D721Med (cell line): ENCODE measurements at regions not wholly inside any gene's neighbourhood (a gene's known extent, or its start where the extent isn't known, plus 50 kb on each side); places are given as distances from the start of the nearest gene placed in this dataset.

Source experiments
- DNase-seq: peaks from one replicate; pipeline ENCODE4 v3.0.0; 2011; ENCODE audit warnings: low spot score; ENCODE audit not compliant: insufficient read length
- FAIRE-seq: peaks from 2 replicates; lab custom pipeline; 2011; peaks lifted over from hg19 to GRCh38; lab: Jason Lieb, UNC
- TF ChIP-seq, protein P1 (sequence below): IDR thresholded peaks from 2 replicates; pipeline ENCODE4 v1.5.1; 2012; ENCODE audit warnings: mild to moderate bottlenecking, control low read depth; ENCODE audit not compliant: insufficient read depth; ENCODE audit errors: missing control alignments

DNA sequence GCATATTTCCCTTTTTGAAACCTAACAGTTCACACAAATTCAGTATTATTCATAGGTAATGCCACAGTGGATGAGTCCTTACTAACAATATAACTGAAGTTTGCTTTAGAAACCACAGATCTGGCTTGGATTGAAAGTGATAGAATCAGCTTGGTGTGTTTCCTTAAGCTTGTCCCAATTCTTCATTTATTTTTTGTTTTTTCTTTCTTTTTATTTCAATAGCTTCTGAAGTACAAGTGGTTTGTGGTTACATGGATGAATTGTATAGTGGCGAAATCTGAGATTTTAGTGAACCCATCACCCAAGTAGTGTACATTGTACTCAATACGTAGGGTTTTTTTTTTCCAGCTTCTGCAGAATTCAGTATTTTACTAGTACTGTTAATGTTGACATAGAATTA, 518.2 kb upstream of the SEMA3D start:
- FAIRE-seq (no peak), DNase-seq (no peak)
- TF ChIP-seq, protein P1, sequence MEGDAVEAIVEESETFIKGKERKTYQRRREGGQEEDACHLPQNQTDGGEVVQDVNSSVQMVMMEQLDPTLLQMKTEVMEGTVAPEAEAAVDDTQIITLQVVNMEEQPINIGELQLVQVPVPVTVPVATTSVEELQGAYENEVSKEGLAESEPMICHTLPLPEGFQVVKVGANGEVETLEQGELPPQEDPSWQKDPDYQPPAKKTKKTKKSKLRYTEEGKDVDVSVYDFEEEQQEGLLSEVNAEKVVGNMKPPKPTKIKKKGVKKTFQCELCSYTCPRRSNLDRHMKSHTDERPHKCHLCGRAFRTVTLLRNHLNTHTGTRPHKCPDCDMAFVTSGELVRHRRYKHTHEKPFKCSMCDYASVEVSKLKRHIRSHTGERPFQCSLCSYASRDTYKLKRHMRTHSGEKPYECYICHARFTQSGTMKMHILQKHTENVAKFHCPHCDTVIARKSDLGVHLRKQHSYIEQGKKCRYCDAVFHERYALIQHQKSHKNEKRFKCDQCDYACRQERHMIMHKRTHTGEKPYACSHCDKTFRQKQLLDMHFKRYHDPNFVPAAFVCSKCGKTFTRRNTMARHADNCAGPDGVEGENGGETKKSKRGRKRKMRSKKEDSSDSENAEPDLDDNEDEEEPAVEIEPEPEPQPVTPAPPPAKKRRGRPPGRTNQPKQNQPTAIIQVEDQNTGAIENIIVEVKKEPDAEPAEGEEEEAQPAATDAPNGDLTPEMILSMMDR = no peak

DNA sequence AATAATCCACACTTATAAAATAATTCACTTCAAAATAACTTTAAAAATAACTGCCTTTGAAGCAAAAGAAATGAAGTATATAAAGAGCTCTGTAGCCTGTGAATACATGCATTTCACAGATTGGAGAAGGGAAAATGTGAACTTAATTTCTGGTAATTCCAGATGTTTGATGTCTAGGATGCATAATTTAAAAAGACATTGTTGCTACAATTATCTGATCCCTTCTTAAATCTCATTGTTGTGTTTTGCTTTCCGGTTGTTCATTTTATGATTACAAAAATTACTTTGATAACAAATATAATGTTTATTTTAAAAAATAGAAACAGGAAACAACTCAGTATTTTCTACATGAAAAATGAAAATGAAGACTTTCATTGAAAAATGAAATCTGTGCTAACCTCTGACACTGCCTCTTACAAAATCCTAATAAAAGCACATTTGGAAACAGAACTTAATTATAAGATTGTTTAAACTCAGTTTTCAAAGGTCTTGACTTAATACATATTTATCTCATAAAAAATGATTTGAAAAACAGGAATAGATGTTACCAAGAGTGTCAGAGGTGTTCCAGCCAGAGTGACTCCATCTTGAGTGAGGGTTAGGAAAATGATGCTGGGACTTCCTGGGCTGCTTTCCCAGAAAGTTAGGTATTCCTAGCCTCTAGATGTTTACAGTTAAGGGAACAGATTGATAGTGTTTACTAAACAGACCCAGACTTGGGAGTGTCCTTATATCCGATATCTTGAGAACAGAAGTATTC, 516.6 kb upstream of the SEMA3D start:
- TF ChIP-seq, protein P1 = no peak
- FAIRE-seq (no peak), DNase-seq (no peak)

DNA sequence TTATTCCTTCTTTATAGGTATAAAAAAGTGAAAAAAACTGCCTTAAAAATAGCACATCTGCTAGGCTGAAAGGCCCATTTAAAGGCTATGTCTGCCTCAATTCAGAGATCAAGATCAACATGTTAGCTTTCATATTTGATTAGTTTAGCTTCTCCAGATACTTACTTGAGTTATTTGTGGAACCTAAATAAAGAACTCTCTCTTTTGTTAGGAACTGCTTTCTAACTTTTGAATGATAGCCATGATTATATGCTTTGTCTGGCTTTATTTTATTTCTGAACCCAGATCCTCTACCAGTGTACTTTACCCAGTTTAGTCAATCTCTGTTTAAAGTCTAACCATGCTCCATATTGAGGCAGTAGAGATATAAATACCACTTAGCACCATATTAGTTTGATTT, 515.5 kb upstream of the SEMA3D start:
- DNase-seq (no peak), FAIRE-seq (no peak)
- TF ChIP-seq, protein P1 = no peak

DNA sequence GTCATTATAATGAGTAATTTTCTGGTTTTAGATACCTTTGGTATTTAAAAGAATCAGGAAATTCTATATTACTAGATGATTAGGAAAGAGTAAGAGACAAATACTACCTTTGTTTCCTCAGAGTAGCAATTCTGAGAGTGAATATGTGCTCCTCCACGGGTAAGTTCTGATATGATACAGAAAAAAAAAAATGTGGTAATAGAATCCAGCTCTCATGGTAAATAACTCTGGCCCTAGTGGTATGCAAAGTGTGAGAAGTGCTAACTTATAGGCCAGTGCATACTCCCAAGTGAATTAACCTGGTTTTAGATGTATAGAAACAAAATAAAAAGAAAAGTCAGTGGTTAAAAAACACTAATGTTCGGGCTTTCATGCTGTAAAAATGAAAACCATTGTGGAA, 512.6 kb upstream of the SEMA3D start:
- DNase-seq (no peak), FAIRE-seq (no peak)
- TF ChIP-seq, protein P1 = no peak

DNA sequence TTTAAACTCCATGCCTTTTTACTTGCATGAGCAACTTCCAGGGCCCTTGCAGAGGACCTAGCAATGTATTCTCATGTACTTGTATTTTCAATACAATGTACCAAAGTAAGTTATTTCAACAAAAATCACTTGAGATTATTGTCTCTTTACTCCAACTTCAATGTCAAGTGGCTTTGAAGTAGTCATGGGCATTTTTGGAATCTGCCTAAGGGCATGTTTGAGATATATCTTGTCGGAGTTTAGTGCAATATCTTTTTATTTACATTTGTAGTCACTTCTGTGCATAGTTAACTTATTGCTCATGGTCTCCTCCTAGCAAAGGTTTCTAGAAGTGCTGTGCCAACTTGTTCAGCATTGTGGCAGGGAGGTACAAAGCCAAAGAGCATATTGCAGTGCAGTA, 508.7 kb upstream of the SEMA3D start:
- FAIRE-seq (no peak), DNase-seq (no peak)
- TF ChIP-seq, protein P1 = no peak

DNA sequence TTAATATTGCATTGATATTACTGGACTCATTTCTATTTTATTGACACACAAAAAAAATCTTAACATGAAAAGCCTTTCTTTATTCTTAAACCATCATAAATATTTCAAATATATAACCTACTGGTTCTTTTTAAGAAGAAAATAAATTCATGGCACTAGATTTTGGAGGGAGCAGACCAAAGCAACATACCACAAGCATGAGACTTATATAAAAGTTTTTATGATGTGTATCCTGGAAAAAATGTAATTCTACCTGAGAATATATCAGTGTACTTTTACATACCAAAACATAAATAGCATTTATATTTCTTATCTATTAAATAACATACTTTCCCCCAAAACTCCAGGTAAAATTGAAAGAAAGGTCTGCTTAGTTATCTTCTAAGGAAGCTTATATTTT, 508.2 kb upstream of the SEMA3D start:
- TF ChIP-seq, protein P1 = no peak
- DNase-seq = no peak
- no peak for FAIRE-seq

DNA sequence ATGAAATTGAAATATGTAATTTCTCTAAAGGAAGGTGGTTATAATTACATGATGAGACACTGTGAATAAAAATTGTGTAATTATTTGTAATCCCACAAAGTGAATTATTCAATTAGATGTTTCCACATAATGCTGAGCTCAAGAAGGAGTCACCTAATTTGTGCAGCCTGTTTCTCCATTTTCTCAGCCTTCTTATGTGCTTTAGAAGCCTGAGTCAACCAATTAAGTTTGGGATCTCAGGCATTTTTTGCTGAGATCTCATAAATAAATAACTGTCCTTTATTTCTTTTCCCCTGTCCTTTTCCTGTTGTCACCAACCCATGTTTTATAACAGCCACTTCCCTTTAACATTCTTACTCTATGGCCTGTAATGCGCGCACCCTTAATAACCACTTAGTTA, 506.5 kb upstream of the SEMA3D start:
- FAIRE-seq (no peak), DNase-seq (no peak)
- TF ChIP-seq, protein P1 = no peak
